NCI-H146 treated with DMSO at 0.1 percent for 48 hours (cell line): ENCODE measurements at regions not wholly inside any gene's neighbourhood (a gene's known extent, or its start where the extent isn't known, plus 50 kb on each side); places are given as distances from the start of the nearest gene placed in this dataset.

ENCODE experiments used
- DNase-seq: peaks from one replicate; lab custom pipeline; 2025; ENCODE audit not compliant: unreplicated experiment; lab: John Stamatoyannopoulos, UW

DNA sequence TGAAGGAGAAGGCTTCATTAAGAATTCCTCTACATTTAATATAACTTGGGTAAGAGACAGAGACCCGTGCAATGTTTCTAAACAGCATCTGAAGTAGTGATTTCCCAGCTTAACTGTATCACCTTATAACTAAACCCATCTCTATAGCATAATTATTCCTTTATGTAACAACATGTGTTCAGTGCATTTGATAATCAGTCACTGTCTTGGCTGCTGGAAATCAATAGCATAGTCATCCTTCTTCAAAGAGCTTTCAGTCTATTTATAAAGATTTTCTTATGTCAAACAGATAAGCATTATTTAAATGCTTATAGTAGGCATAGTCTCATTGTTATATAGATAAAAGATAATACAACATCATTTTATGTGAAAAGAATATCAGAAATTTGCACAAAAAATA is 80.1 kb upstream of the TYRP1 start:
- DNase-seq: no peak

DNA sequence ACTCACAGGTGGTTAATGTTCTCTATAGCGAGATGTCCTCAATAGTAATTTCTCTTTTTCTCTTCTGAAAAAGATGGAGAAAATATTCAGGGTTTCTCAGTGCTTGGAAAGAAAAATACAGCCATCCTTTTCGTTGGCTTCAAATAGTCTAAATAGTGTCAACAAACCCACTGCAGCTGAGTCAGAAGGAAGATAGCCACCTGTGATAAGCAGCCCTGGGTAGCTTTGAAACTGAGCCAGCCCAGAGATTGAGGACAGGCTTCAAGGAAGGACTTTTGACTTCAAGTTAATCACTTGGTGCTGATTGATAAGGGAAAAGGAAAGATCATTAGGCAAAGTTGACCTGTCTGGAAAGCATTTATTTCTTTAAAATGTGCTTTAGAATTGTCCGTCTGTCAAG is 78.7 kb upstream of the TYRP1 start:
- no peak for DNase-seq

DNA sequence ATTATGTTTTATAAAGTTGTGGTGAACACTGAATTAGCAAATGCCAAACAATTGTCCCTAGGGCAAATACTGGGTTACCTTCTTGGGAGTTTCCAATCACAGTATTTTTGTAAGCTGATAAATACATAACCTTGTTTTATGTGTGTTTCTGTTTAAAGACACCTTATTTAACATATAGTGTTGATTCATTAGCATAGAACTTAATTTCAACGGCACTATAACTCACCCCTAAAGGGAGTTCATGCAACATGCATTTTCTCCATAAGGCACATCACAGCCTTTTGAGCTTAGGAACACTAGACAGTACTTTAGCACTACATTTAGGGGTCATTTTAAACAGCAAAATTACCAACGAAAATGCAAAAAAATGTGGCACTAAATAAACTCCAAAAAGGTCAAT is 74.2 kb upstream of the TYRP1 start:
- DNase-seq: no peak

DNA sequence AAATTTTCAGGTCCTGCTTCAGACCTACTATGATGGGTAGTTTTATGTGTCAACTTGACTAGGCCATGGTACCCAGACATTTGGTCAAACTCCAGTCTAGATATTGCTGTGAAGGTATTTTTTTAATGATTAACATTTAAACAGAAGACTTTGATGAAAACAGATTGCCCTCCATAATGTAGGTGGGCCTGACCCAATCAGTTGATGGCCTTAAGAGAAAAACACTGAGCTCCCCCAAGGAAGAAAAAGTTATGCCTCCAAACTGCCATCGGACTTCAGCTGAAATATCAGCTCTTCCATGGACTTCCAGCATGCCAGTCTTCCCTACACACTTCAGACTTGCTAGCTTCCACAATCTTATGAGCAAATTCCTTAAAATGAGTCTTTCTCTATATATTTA is 67.3 kb upstream of the TYRP1 start:
- no peak for DNase-seq

GRCh38 chr9:12627096-12627495 is 66.1 kb upstream of the TYRP1 start:
- DNase-seq: no peak

DNA sequence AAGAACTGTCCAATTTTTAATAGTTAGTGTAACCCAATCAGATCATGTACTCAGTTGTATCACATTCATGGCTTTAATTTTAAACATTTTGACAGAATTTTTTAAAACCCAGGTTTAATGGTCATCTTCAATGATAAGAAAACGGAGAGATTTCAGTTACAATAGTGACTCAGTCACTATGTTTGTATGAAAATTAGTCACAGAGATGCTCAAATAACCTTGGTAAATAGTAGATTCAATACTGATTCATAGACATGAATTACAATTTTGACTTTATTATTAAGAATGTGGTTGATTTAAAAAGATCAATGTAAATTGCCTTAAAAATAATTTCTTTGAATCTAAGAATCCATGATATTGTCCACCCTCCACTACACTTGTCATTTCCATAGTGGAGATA is 64.6 kb upstream of the TYRP1 start:
- no peak for DNase-seq

GRCh38 chr9:12629067-12629466 is 64.1 kb upstream of the TYRP1 start:
- no peak for DNase-seq

DNA sequence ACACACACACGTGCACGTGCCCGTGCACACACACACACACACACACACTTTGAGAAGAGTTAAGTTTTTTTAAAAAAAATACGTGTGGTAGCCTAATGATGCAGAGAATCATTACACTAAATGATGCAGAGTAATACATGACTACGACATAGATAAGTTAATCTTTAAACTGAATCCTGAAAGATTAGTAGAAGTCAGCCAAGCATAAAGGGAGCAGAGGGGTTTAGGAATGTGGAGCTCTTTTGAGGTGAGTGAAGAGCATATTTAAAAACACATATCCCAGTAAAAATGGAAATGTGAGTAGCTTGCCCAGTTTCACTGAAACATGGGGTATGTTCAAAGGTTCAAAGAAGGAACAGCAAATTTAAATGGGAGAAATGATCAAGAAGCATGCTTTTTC is 61.3 kb upstream of the TYRP1 start:
- DNase-seq: no peak

DNA sequence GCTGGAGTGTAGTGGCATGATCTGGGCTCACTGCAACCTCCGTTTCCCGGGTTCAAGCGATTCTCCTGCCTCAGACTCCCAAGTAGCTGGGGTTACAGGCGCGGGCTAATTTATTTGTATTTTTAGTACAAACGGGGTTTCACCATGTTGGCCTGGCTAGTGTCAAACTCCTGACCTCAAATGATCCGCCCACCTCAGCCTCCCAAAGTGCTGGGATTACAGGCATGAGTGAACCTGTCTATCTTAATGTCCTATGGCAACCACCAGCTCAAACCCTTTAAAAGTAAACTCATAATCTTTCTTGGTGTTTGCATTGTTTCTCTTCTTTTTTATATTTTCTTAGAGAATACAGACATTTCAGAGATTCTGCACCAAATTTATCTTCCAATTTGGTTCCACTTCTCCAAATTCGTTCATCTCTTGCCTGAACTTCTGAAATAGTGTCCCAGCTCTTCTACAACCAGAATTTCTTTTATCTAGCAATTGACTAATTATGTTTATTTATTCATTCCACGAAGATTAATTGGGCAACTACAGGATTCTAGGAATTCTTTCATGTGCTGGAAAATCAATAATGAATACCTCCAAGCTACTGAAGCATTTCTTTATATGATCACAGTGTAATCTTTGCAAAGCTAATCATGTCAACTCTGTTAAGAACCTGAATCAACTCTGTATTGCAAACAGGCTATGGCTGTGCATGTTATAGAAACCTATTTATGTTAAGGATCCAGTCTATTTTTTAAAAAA is 60.0 kb upstream of the TYRP1 start:
- DNase-seq: no peak

- DNase-seq: peak; percentile 76
Measured at GRCh38 chr9:12640016-12640587, 53.1 kb upstream of the TYRP1 start.

DNA sequence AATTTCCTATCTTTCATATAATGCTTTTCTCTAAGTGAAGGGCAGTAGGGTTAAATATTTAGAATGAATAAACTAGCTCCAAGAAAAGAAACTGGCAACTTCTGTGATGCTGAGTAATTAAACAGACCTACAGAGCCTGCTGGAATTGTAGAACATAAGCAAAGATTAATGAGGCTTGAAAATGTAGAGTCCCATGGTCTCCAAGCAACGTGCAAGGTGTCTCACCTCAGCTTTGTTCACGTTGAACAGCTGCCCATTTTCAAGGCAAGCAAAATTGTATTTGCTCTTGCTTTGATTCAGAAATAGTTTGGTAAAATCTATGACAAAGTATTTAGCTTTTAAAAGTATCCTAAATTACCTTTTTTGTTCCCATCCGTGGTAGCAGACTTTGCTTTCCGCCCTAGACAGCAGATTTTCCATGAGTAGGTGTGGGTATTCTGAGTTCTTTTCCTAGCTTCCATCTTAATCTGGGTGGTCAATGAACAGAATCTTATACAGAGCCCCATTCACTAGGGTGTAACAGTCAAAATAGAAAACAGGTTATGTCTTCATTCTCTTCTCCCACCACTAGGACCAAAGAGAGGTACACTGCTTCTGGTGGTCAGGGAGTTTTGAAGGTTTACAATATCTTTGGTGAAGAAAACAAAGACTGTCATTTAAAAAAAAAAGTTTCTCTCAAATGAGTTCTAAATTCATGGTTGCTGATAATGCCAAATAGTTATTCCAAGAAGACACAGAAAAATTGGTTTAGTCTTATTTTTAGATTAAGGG is 52.1 kb upstream of the TYRP1 start:
- peak; percentile 84 for DNase-seq
